Transverse colon (tissue), 3 donors: ENCODE measurements at regions not wholly inside any gene's neighbourhood (a gene's known extent, or its start where the extent isn't known, plus 50 kb on each side); places are given as distances from the start of the nearest gene placed in this dataset.
"Not testable (repeated sequence)": the region's sequence is repeated elsewhere in the genome, so short reads cannot be mapped to it uniquely, and the experiment has no call there.

Experiments used
- CTCF ChIP-seq, 5 experiments: fragments of 200-600 bp in 3 of 5; fragments of 450-650 bp in 2 of 5; sonication (generic) in 3 of 5; IDR thresholded peaks; 1 replicate in 2 of 5; 2 replicates in 3 of 5; pipeline ENCODE4 v1.5.1; 2016 to 2017; ENCODE audit warnings: antibody characterized with exemption in 5 of 5, inconsistent platforms in 3 of 5, mild to moderate bottlenecking in 2 of 5, moderate library complexity in 1 of 5
- EP300 ChIP-seq: sonication (generic); formaldehyde crosslinking; IDR thresholded peaks from one replicate; pipeline ENCODE4 v1.6.1; 2017; ENCODE audit warnings: antibody characterized with exemption, low read depth

DNA sequence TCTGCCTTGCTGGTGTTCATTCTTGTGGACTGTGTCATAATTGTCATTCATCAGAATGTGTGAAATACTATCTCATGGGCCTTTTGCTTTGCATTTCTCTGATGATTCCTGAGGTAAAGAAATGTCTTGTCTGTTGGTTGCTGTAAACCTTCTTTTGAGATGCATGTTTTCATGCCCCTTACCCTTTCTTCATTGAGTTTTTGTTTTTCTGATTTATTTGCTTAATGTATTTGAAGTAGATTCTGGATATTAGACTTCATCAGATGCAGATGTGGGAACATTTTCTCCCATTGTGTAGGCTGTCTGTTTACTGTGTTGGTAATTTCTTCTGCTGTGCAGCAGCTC lies 159.2 kb downstream of the CCDC74A start:
- TF ChIP-seq EP300; CTCF (IDR thresholded peaks at IDR 0.05): not testable (repeated sequence)
